Kidney (tissue), 13 donors: ENCODE measurements at regions not wholly inside any gene's neighbourhood (a gene's known extent, or its start where the extent isn't known, plus 50 kb on each side); places are given as distances from the start of the nearest gene placed in this dataset.

ENCODE experiments used
- DNase-seq, 5 donors: peaks; one replicate each; pipeline ENCODE4 v3.0.0-alpha.2; 2013 to 2020
- FAIRE-seq: peaks from 2 replicates; lab custom pipeline; 2012; peaks lifted over from hg19 to GRCh38; lab: Jason Lieb, UNC
- H3K27ac ChIP-seq, 2 donors: one replicate each; pipeline ENCODE4 v1.7.0; 2013; ENCODE audit warnings: low read depth in 2 of 2, low read length in 2 of 2, inconsistent platforms in 1 of 2
- H3K27me3 ChIP-seq: one replicate; pipeline ENCODE4 v1.7.1; 2013; ENCODE audit warnings: low read length, inconsistent platforms; ENCODE audit not compliant: control insufficient read depth, insufficient read depth
- H3K36me3 ChIP-seq, 3 donors: one replicate each; pipeline versions ENCODE4 v1.7.0 to v1.7.1; 2013; ENCODE audit warnings: low read length in 3 of 3, control low read depth in 1 of 3, inconsistent platforms in 1 of 3; ENCODE audit not compliant: insufficient read depth in 3 of 3, control insufficient read depth in 2 of 3
- H3K4me1 ChIP-seq, 3 donors: one replicate each; pipeline versions ENCODE4 v1.7.0 to v1.7.1; 2013; ENCODE audit warnings: low read length in 3 of 3, inconsistent platforms in 1 of 3, low read depth in 1 of 3; ENCODE audit not compliant: control insufficient read depth in 2 of 3, insufficient read depth in 2 of 3
- H3K4me3 ChIP-seq, 3 donors: one replicate each; pipeline versions ENCODE4 v1.7.0 to v1.8.1; 2013; ENCODE audit warnings: low read length in 3 of 3, control low read depth in 1 of 3, inconsistent platforms in 1 of 3
- H3K9ac ChIP-seq, 3 donors: one replicate each; pipeline versions ENCODE4 v1.7.0 to v1.7.1; 2013; ENCODE audit warnings: low read length in 3 of 3, control low read depth in 1 of 3, inconsistent platforms in 1 of 3
- H3K9me3 ChIP-seq, 3 donors: one replicate each; pipeline versions ENCODE4 v1.7.0 to v1.7.1; 2013; ENCODE audit warnings: low read length in 3 of 3, control low read depth in 1 of 3, inconsistent platforms in 1 of 3; ENCODE audit not compliant: control insufficient read depth in 2 of 3, insufficient read depth in 1 of 3
- intact Hi-C: fragments of 100-400 bp; cut with DNase I; formaldehyde crosslinking; loops from one replicate; pipeline ENCODE4 v1.11.1; 2022
- TF ChIP-seq, protein P1 (sequence below): IDR thresholded peaks from 3 replicates; pipeline ENCODE4 v1.5.1; 2012; ENCODE audit warnings: mild to moderate bottlenecking, moderate library complexity, borderline replicate concordance; ENCODE audit not compliant: insufficient read depth; ENCODE audit errors: extremely low read depth
- donor health status: control.
- donor health status: control.
- donor health status: control.
- donor health status: control.
- donor health status: control.
- donor health status: DM: yes; HTN: yes; CAD: no.
- donor health status: Normal renal cell carcinoma (clear cell type).

DNA sequence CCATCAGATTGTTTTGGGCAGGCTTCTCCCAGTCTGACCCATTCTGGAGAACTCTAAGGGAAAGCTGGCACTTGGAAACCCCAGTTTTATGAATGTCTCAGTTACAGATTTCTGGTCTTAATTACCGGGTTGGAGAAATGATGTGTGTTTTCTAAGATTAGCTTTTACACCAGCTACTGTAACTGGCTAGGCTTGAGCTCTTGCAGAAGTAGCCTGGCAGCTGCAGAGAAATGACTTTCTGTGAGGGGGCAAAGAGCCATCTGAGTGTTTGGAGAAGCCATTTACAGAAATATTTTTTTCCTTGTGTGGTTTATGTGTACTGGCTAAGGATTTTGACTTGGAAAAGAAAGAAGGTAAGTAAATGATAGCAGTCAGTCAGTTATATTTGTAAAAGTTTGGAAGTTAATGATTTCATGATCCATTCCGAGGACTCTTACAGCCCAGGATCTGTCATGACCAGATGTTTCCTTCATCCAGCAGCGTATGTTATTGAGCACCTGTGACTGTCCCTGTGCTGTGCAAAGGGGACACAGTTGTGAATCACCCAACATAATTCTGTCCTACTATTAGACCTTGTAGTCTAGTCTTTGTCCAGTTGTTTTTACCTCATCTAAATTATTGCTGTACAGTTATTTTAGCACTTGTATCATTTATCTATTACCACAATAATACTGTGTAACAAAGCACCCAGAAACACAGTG, 53.7 kb upstream of the GDNF start:
- Histone ChIP-seq H3K36me3 (no peaks in the 10 kb centered on the region), H3K27me3 (no peaks in the 10 kb centered on the region), H3K9ac (no peak overlapping the region), H3K4me1 (peaks cover 3 to 10% (median 8%) of the 10 kb centered on the region in 3 donors), H3K9me3 (no peaks in the 10 kb centered on the region), H3K4me3 (peak overlapping the region in 1 of 3 donors; percentile 13), H3K27ac (peak overlapping the region; percentile 23 to 43)
- DNase-seq (peak in 1 of 5 donors; percentile 22), FAIRE-seq (no peak)
- TF ChIP-seq, protein P1, sequence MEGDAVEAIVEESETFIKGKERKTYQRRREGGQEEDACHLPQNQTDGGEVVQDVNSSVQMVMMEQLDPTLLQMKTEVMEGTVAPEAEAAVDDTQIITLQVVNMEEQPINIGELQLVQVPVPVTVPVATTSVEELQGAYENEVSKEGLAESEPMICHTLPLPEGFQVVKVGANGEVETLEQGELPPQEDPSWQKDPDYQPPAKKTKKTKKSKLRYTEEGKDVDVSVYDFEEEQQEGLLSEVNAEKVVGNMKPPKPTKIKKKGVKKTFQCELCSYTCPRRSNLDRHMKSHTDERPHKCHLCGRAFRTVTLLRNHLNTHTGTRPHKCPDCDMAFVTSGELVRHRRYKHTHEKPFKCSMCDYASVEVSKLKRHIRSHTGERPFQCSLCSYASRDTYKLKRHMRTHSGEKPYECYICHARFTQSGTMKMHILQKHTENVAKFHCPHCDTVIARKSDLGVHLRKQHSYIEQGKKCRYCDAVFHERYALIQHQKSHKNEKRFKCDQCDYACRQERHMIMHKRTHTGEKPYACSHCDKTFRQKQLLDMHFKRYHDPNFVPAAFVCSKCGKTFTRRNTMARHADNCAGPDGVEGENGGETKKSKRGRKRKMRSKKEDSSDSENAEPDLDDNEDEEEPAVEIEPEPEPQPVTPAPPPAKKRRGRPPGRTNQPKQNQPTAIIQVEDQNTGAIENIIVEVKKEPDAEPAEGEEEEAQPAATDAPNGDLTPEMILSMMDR, result no peak
- intact Hi-C loops, result no loop called here

DNA sequence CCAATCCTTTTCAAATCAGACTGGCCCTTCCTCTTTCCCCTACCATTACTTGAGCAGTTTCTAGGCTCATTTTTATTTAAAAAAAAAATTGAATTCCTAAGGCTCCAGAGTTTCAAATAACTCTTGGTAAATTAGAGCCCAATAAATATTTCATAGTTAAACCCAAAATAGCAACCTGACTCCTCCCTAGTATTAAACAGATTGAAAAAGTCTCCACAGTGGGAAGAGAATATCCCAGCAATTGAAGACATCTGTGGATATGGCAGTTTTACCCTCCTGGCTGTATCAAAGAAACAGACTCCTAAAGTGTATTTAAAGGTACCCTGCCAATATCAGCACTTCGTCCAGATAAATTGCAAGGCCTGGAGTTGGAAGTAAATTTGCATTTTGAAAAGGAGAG, 52.7 kb upstream of the GDNF start:
- no peak overlapping the region for H3K9ac ChIP-seq
- no peaks in the 10 kb centered on the region for H3K9me3 ChIP-seq
- H3K27ac ChIP-seq, result peak overlapping the region; percentile 52 to 54
- peak in 1 of 5 donors; percentile 30 for DNase-seq
- no peak overlapping the region for H3K4me3 ChIP-seq
- H3K27me3 ChIP-seq, result no peaks in the 10 kb centered on the region
- intact Hi-C loops, result no loop called here
- H3K36me3 ChIP-seq, result no peaks in the 10 kb centered on the region
- no peak for FAIRE-seq
- peaks cover 3 to 10% (median 8%) of the 10 kb centered on the region in 3 donors for H3K4me1 ChIP-seq
- TF ChIP-seq, protein P1, result no peak

DNA sequence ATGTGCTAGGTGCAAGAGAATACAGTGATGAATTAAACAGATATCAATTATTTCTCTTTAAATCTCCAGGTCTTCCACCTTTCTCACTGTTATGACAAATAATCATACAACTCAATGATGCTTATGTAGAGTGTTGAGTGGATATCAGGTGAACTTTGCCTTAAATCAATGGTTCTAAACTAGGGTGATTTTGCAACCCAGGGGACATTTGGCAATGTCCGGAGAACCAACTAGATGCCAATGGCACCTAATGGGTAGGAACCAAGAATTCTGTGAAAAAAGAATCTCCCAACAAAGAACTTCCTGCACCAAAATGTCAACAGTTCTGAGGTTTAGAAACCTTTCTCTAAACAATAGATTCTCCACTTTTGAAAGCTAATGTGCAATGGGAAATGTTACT, 52.0 kb upstream of the GDNF start:
- intact Hi-C loops, result no loop called here
- no peaks in the 10 kb centered on the region for H3K9me3 ChIP-seq
- H3K4me3 ChIP-seq, result no peak overlapping the region
- FAIRE-seq (no peak), DNase-seq (no peak)
- H3K9ac ChIP-seq, result no peak overlapping the region
- TF ChIP-seq, protein P1, result no peak
- peaks cover 3 to 10% (median 8%) of the 10 kb centered on the region in 3 donors for H3K4me1 ChIP-seq
- no peaks in the 10 kb centered on the region for H3K27me3 ChIP-seq
- peak overlapping the region in 1 of 2 donors; percentile 52 for H3K27ac ChIP-seq
- H3K36me3 ChIP-seq, result no peaks in the 10 kb centered on the region
